ENCODE measurements at regions not wholly inside any gene's neighbourhood (a gene's known extent, or its start where the extent isn't known, plus 50 kb on each side); places are given as distances from the start of the nearest gene placed in this dataset.

- H3K9me3 ChIP-seq (ENCODE audit: control insufficient read depth in 1 of 2, insufficient read depth in 1 of 2, low read depth in 1 of 2, low read length in 2 of 2), result no peaks in the 10 kb centered on the region; a peak in 1 of 4 replicates
- ChIA-PET POLR2A (no interaction called here), CTCF (no interaction called here), RAD21 (ENCODE audit: low non-redundant PET in 1 of 2, low total read pairs in 2 of 2, uncharacterized antibody in 2 of 2, unreplicated experiment in 2 of 2) (no interaction called here)
- no peak for TF ChIP-seq CTCF (IDR thresholded peaks at IDR 0.05 in 2 of 3, conservative IDR thresholded peaks at IDR 0.05 in 1 of 3; ENCODE audit: borderline replicate concordance in 1 of 3, insufficient read depth in 1 of 3, low read depth in 2 of 3, low read length in 2 of 3)
- no peak for TF ChIP-seq ELF1 (IDR thresholded peaks at IDR 0.05; ENCODE audit: borderline replicate concordance, low read depth)
- TF ChIP-seq MAX (IDR thresholded peaks at IDR 0.05), result no peak
- no peak for TF ChIP-seq FOSL1 (IDR thresholded peaks at IDR 0.05; ENCODE audit: low read depth)
- TF ChIP-seq ZNF274 (IDR thresholded peaks at IDR 0.05; ENCODE audit: low read depth, low read length), result no peak
- TF ChIP-seq EZH2phosphoT487 (IDR thresholded peaks at IDR 0.05; ENCODE audit: borderline replicate concordance), result no peak
- no peak for TF ChIP-seq SRF (IDR thresholded peaks at IDR 0.05; ENCODE audit: low read depth)
- no peak for TF ChIP-seq CBX3 (IDR thresholded peaks at IDR 0.05; ENCODE audit: low read depth)
- no peak for TF ChIP-seq POLR2A (IDR thresholded peaks at IDR 0.05; ENCODE audit: borderline replicate concordance, extremely low read depth, insufficient read depth, insufficient read length)
- TF ChIP-seq ZFX (IDR thresholded peaks at IDR 0.05), result no peak
- no peak for TF ChIP-seq REST (IDR thresholded peaks at IDR 0.05; ENCODE audit: low read depth)
- TF ChIP-seq EGR1 (IDR thresholded peaks at IDR 0.05; ENCODE audit: low read depth), result no peak
- TF ChIP-seq JUND (IDR thresholded peaks at IDR 0.05), result no peak
- TF ChIP-seq TCF7L2 (IDR thresholded peaks at IDR 0.05; ENCODE audit: borderline replicate concordance, extremely low read depth, insufficient read depth, insufficient read length), result no peak
- TF ChIP-seq POLR2AphosphoS5 (IDR thresholded peaks at IDR 0.05; ENCODE audit: low read depth, low read length), result no peak
- ATAC-seq (no peak), DNase-seq (ENCODE audit: low read depth, low spot score) (no peak)
- H2AFZ ChIP-seq (ENCODE audit: low read depth, low read length, poor library complexity, severe bottlenecking), result no peak overlapping the region
- intact Hi-C loops (cut with micrococcal nuclease), result no loop called here
- no peak overlapping the region for H3K4me3 ChIP-seq (replicated peaks in 1 of 2; ENCODE audit: low read depth in 1 of 2, low read length in 2 of 2)
- no peaks in the 10 kb centered on the region for H3K27me3 ChIP-seq (ENCODE audit: insufficient read depth, low read length)
- BruUV-seq (replicated peaks), result no TSS peak
- H3K79me2 ChIP-seq (ENCODE audit: insufficient read depth, low read length), result no peaks in the 10 kb centered on the region
- no peak overlapping the region for H3K4me2 ChIP-seq (ENCODE audit: low read length)
- H4K20me1 ChIP-seq (ENCODE audit: insufficient read depth), result no peaks in the 10 kb centered on the region
- no peaks in the 10 kb centered on the region for H3K36me3 ChIP-seq (ENCODE audit: control insufficient read depth in 1 of 2, insufficient read depth in 2 of 2, low read length in 2 of 2)
- no peak overlapping the region for H3K27ac ChIP-seq (ENCODE audit: low read depth, low read length)
- H3K9me2 ChIP-seq (ENCODE audit: insufficient read depth), result no peaks in the 10 kb centered on the region
- H3K4me1 ChIP-seq (ENCODE audit: control insufficient read depth in 1 of 2, insufficient read depth in 2 of 2, low read length in 2 of 2), result no peaks in the 10 kb centered on the region
- H3K9ac ChIP-seq (ENCODE audit: low read length), result no peak overlapping the region
These were observed 331.3 kb downstream of the EIPR1 start for GRCh38 chr2:3046170-3046865.

Measured in HCT116 (cell line).